Trophoblast cell (in vitro differentiated cells and primary cell): ENCODE measurements at regions not wholly inside any gene's neighbourhood (a gene's known extent, or its start where the extent isn't known, plus 50 kb on each side); places are given as distances from the start of the nearest gene placed in this dataset.

Source experiments
- DNase-seq, 2 donors: peaks; one replicate each; pipeline ENCODE4 v3.0.0-alpha.2; 2016
- H2AFZ ChIP-seq: 2 replicates; pipeline ENCODE4 v1.6.1; 2013; ENCODE audit warnings: low read length, moderate library complexity, mild to moderate bottlenecking; ENCODE audit not compliant: insufficient read depth, poor library complexity
- H2AK5ac ChIP-seq: 2 replicates; pipeline ENCODE4 v1.6.1; 2013; ENCODE audit warnings: mild to moderate bottlenecking, low read length
- H2BK120ac ChIP-seq: 2 replicates; pipeline ENCODE4 v1.6.1; 2013; ENCODE audit warnings: low read length, mild to moderate bottlenecking, moderate library complexity; ENCODE audit not compliant: insufficient read depth, poor library complexity
- H2BK12ac ChIP-seq: 2 replicates; pipeline ENCODE4 v1.6.1; 2013; ENCODE audit warnings: mild to moderate bottlenecking, low read length, moderate library complexity
- H2BK5ac ChIP-seq: 2 replicates; pipeline ENCODE4 v1.6.1; 2013; ENCODE audit warnings: low read length, low read depth, moderate library complexity, mild to moderate bottlenecking; ENCODE audit not compliant: poor library complexity
- H3K14ac ChIP-seq: 2 replicates; pipeline ENCODE4 v1.6.1; 2013; ENCODE audit warnings: mild to moderate bottlenecking, low read length
- H3K18ac ChIP-seq: 2 replicates; pipeline ENCODE4 v1.6.1; 2013; ENCODE audit warnings: mild to moderate bottlenecking, low read length
- H3K23ac ChIP-seq: 2 replicates; pipeline ENCODE4 v1.6.1; 2013; ENCODE audit warnings: low read length
- H3K27ac ChIP-seq: 2 replicates; pipeline ENCODE4 v1.5.1; 2013; ENCODE audit warnings: low read depth, mild to moderate bottlenecking, inconsistent platforms, low read length, moderate library complexity
- H3K27me3 ChIP-seq: 2 replicates; pipeline ENCODE4 v1.6.1; 2013; ENCODE audit warnings: inconsistent platforms, mild to moderate bottlenecking, low read length, moderate library complexity; ENCODE audit not compliant: insufficient read depth
- H3K36me3 ChIP-seq, 2 experiments: 1 replicate in 1 of 2; 2 replicates in 1 of 2; pipeline ENCODE4 v1.6.1; 2013; ENCODE audit warnings: low read length in 2 of 2, mild to moderate bottlenecking in 2 of 2, moderate library complexity in 1 of 2; ENCODE audit not compliant: insufficient read depth in 2 of 2, control insufficient read depth in 1 of 2
- H3K4ac ChIP-seq: 2 replicates; pipeline ENCODE4 v1.6.1; 2013; ENCODE audit warnings: low read depth, mild to moderate bottlenecking, low read length, moderate library complexity
- H3K4me1 ChIP-seq, 2 experiments: 1 replicate in 1 of 2; 2 replicates in 1 of 2; pipeline ENCODE4 v1.6.1; 2013; ENCODE audit warnings: low read length in 2 of 2, mild to moderate bottlenecking in 2 of 2, moderate library complexity in 1 of 2; ENCODE audit not compliant: insufficient read depth in 2 of 2, control insufficient read depth in 1 of 2
- H3K4me2 ChIP-seq: 2 replicates; pipeline ENCODE4 v1.6.1; 2013; ENCODE audit warnings: inconsistent platforms, mild to moderate bottlenecking, low read length, moderate library complexity
- H3K4me3 ChIP-seq: 2 replicates; pipeline ENCODE4 v1.5.1; 2013; ENCODE audit warnings: mild to moderate bottlenecking, low read depth, low read length, inconsistent platforms
- H3K79me1 ChIP-seq: one replicate; pipeline ENCODE4 v1.6.1; 2013; ENCODE audit warnings: low read length
- H3K79me2 ChIP-seq: 2 replicates; pipeline ENCODE4 v1.6.1; 2013; ENCODE audit warnings: low read length, mild to moderate bottlenecking; ENCODE audit not compliant: control insufficient read depth, insufficient read depth, poor library complexity
- H3K9ac ChIP-seq: 2 replicates; pipeline ENCODE4 v1.6.1; 2013; ENCODE audit warnings: mild to moderate bottlenecking, low read length
- H3K9me3 ChIP-seq: 2 replicates; pipeline ENCODE4 v1.6.1; 2013; ENCODE audit warnings: low read depth, mild to moderate bottlenecking, control low read depth, inconsistent platforms, low read length; ENCODE audit not compliant: insufficient read depth
- H4K12ac ChIP-seq: 2 replicates; pipeline ENCODE4 v1.6.1; 2013; ENCODE audit warnings: low read depth, mild to moderate bottlenecking, low read length, moderate library complexity
- H4K8ac ChIP-seq: 2 replicates; pipeline ENCODE4 v1.6.1; 2013; ENCODE audit warnings: low read depth, mild to moderate bottlenecking, low read length, moderate library complexity
- H4K91ac ChIP-seq: one replicate; pipeline ENCODE4 v1.6.1; 2013; ENCODE audit warnings: low read depth, mild to moderate bottlenecking, low read length, moderate library complexity
- WGBS: extraction: QIAGEN DNeasy Blood & Tissue Kit; methylation state at CpG from one replicate; pipeline ENCODE4 v1.1.7; 2013; ENCODE audit warnings: missing lambda C conversion rate; ENCODE audit not compliant: insufficient read length, insufficient coverage; ENCODE audit errors: extremely low coverage; 5-methylcytosine and 5-hydroxymethylcytosine counted together

- no peak overlapping the region for H2BK12ac ChIP-seq
- H2AFZ ChIP-seq: no peak overlapping the region
- no CpG with 5 or more reads among the region's 3 CpGs for WGBS
- H2BK5ac ChIP-seq: no peak overlapping the region
- H2BK120ac ChIP-seq: no peak overlapping the region
- no peak overlapping the region for H2AK5ac ChIP-seq
- no peaks in the 10 kb centered on the region for H3K79me2 ChIP-seq
- no peak overlapping the region for H3K18ac ChIP-seq
- no peak overlapping the region for H3K4me3 ChIP-seq
- no peaks in the 10 kb centered on the region for H3K36me3 ChIP-seq
- H3K14ac ChIP-seq: no peak overlapping the region
- H3K23ac ChIP-seq: no peak overlapping the region
- H3K27me3 ChIP-seq: no peaks in the 10 kb centered on the region
- H4K12ac ChIP-seq: no peak overlapping the region
- H4K91ac ChIP-seq: no peak overlapping the region
- H3K9ac ChIP-seq: no peak overlapping the region
- H3K4me1 ChIP-seq: peaks cover 0 to 14% of the 10 kb centered on the region in 2 experiments
- peaks cover 3% of the 10 kb centered on the region for H3K79me1 ChIP-seq
- no peak overlapping the region for H3K4ac ChIP-seq
- H4K8ac ChIP-seq: no peak overlapping the region
- H3K9me3 ChIP-seq: no peaks in the 10 kb centered on the region
- no peak overlapping the region for H3K27ac ChIP-seq
- H3K4me2 ChIP-seq: no peak overlapping the region
- DNase-seq: no peak
Observed at GRCh38 chr10:4688168-4688567, 137.8 kb upstream of the AKR1E2 start.

GRCh38 chr10:4687397-4687796 lies 138.6 kb upstream of the AKR1E2 start:
- H3K79me1 ChIP-seq: peaks cover 3% of the 10 kb centered on the region
- H3K9ac ChIP-seq: no peak overlapping the region
- H2BK5ac ChIP-seq: no peak overlapping the region
- no peaks in the 10 kb centered on the region for H3K27me3 ChIP-seq
- no peak overlapping the region for H2AFZ ChIP-seq
- no peak overlapping the region for H3K4me3 ChIP-seq
- peak overlapping the region; percentile 60 for H3K27ac ChIP-seq
- no peaks in the 10 kb centered on the region for H3K36me3 ChIP-seq
- WGBS: no CpG with 5 or more reads among the region's 3 CpGs
- H3K4me1 ChIP-seq: peaks cover 0 to 12% of the 10 kb centered on the region in 2 experiments
- no peaks in the 10 kb centered on the region for H3K9me3 ChIP-seq
- H3K23ac ChIP-seq: no peak overlapping the region
- no peak overlapping the region for H2AK5ac ChIP-seq
- no peak overlapping the region for H3K4ac ChIP-seq
- H3K79me2 ChIP-seq: no peaks in the 10 kb centered on the region
- DNase-seq: no peak
- no peak overlapping the region for H3K18ac ChIP-seq
- H2BK12ac ChIP-seq: no peak overlapping the region
- no peak overlapping the region for H3K4me2 ChIP-seq
- H2BK120ac ChIP-seq: no peak overlapping the region
- H3K14ac ChIP-seq: no peak overlapping the region
- no peak overlapping the region for H4K91ac ChIP-seq
- no peak overlapping the region for H4K8ac ChIP-seq
- H4K12ac ChIP-seq: no peak overlapping the region

GRCh38 chr10:4686644-4686996 lies 139.4 kb upstream of the AKR1E2 start:
- H4K12ac ChIP-seq: no peak overlapping the region
- H3K79me2 ChIP-seq: no peaks in the 10 kb centered on the region
- no CpG with 5 or more reads among the region's 4 CpGs for WGBS
- no peak overlapping the region for H3K18ac ChIP-seq
- no peak overlapping the region for H2BK12ac ChIP-seq
- no peak overlapping the region for H3K4me2 ChIP-seq
- H4K91ac ChIP-seq: no peak overlapping the region
- peak; percentile 59 to 79 for DNase-seq
- H3K4me3 ChIP-seq: no peak overlapping the region
- peak overlapping the region; percentile 48 for H3K27ac ChIP-seq
- H3K23ac ChIP-seq: no peak overlapping the region
- no peak overlapping the region for H2AK5ac ChIP-seq
- H2AFZ ChIP-seq: no peak overlapping the region
- no peak overlapping the region for H2BK5ac ChIP-seq
- H3K14ac ChIP-seq: no peak overlapping the region
- H2BK120ac ChIP-seq: no peak overlapping the region
- H3K79me1 ChIP-seq: peaks cover 3% of the 10 kb centered on the region
- no peaks in the 10 kb centered on the region for H3K9me3 ChIP-seq
- no peak overlapping the region for H4K8ac ChIP-seq
- H3K27me3 ChIP-seq: no peaks in the 10 kb centered on the region
- peaks cover 0 to 9% of the 10 kb centered on the region in 2 experiments for H3K4me1 ChIP-seq
- H3K36me3 ChIP-seq: no peaks in the 10 kb centered on the region
- no peak overlapping the region for H3K9ac ChIP-seq
- no peak overlapping the region for H3K4ac ChIP-seq

- H3K4me1 ChIP-seq: peaks cover 0 to 5% of the 10 kb centered on the region in 2 experiments
- no peak overlapping the region for H2BK120ac ChIP-seq
- H3K79me2 ChIP-seq: no peaks in the 10 kb centered on the region
- no peak overlapping the region for H4K8ac ChIP-seq
- peak overlapping the region; percentile 48 for H3K27ac ChIP-seq
- H4K12ac ChIP-seq: no peak overlapping the region
- no peaks in the 10 kb centered on the region for H3K36me3 ChIP-seq
- no peaks in the 10 kb centered on the region for H3K27me3 ChIP-seq
- no peak overlapping the region for H2BK5ac ChIP-seq
- H2BK12ac ChIP-seq: no peak overlapping the region
- no peak overlapping the region for H3K4ac ChIP-seq
- H2AFZ ChIP-seq: no peak overlapping the region
- no peaks in the 10 kb centered on the region for H3K79me1 ChIP-seq
- H3K14ac ChIP-seq: no peak overlapping the region
- no peaks in the 10 kb centered on the region for H3K9me3 ChIP-seq
- no peak overlapping the region for H3K9ac ChIP-seq
- H3K4me3 ChIP-seq: no peak overlapping the region
- WGBS: no CpG with 5 or more reads among the region's 5 CpGs
- no peak overlapping the region for H3K18ac ChIP-seq
- H3K23ac ChIP-seq: no peak overlapping the region
- no peak for DNase-seq
- H2AK5ac ChIP-seq: no peak overlapping the region
- H3K4me2 ChIP-seq: no peak overlapping the region
- H4K91ac ChIP-seq: no peak overlapping the region
Observed at GRCh38 chr10:4685904-4686643, 139.9 kb upstream of the AKR1E2 start.
